GM20000 (cell line): ENCODE measurements at regions not wholly inside any gene's neighbourhood (a gene's known extent, or its start where the extent isn't known, plus 50 kb on each side); places are given as distances from the start of the nearest gene placed in this dataset.
"Not testable (repeated sequence)": the region's sequence is repeated elsewhere in the genome, so short reads cannot be mapped to it uniquely, and the experiment has no call there.

Experiments
- DNase-seq: peaks from one replicate; pipeline ENCODE4 v3.0.0; 2012; ENCODE audit warnings: low spot score
- CTCF ChIP-seq: IDR thresholded peaks from 2 replicates; pipeline ENCODE4 v1.5.1; 2012; ENCODE audit warnings: mild to moderate bottlenecking, control low read depth; ENCODE audit errors: extremely low read depth, missing control alignments

GRCh38 chr11:23212807-23213206 is 352.5 kb upstream of the CCDC179 start:
- TF ChIP-seq CTCF = no peak
- no peak for DNase-seq

GRCh38 chr11:23217072-23217471 is 356.8 kb upstream of the CCDC179 start:
- TF ChIP-seq CTCF = no peak

GRCh38 chr11:23220086-23220485 is 359.8 kb upstream of the CCDC179 start:
- DNase-seq = not testable (repeated sequence)

More at GRCh38 chr11:23217072-23217471, 356.8 kb upstream of the CCDC179 start:
- no peak for DNase-seq

GRCh38 chr11:23221366-23221765 is 361.1 kb upstream of the CCDC179 start:
- no peak for TF ChIP-seq CTCF
- no peak for DNase-seq

- no peak for TF ChIP-seq CTCF
- DNase-seq = no peak
These were observed 366.2 kb upstream of the CCDC179 start for GRCh38 chr11:23226331-23227077.

- no peak for DNase-seq
- no peak for TF ChIP-seq CTCF
These were observed 366.8 kb upstream of the CCDC179 start for GRCh38 chr11:23227078-23227445.

GRCh38 chr11:23232652-23233051 is 372.4 kb upstream of the CCDC179 start:
- DNase-seq = no peak
- TF ChIP-seq CTCF = no peak

- DNase-seq = no peak
- no peak for TF ChIP-seq CTCF
These were observed 372.8 kb upstream of the CCDC179 start for GRCh38 chr11:23233075-23233474.
